NCI-H2196 treated with DMSO at 0.1 percent for 48 hours (cell line): ENCODE measurements at regions not wholly inside any gene's neighbourhood (a gene's known extent, or its start where the extent isn't known, plus 50 kb on each side); places are given as distances from the start of the nearest gene placed in this dataset.
A peak's percentile ranks its signal among the peaks of the same experiment; 100 is the strongest.
"Not testable (repeated sequence)": the region's sequence is repeated elsewhere in the genome, so short reads cannot be mapped to it uniquely, and the experiment has no call there.

Experiments used
- DNase-seq: peaks from one replicate; lab custom pipeline; 2025; ENCODE audit not compliant: unreplicated experiment; lab: John Stamatoyannopoulos, UW

GRCh38 chr7:68754414-68754813 lies 843.9 kb upstream of the AUTS2 start:
- no peak for DNase-seq

DNA sequence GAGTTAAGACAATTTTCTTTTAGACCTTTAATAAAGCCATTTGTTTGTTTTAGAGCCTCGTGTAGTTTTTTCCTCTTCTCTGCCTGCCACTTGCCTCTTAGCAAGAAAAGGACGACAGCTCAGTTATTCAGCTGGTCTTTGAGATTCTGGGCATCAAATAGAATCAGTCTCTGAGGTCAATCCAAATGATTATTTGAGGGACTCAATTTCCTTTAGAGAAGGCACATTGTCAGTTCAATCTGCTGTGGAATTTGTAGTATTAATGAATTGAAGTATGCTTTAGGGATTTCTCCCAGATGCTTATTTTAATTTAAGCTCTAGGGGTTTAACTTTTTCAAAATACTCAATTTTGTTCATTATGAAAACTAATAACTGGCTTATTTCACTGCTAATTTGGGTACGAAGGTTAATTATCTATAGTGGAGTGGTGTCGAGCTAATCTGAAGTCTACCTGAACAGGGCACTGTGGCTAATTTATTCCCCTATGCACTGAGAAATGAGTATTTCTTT lies 841.2 kb upstream of the AUTS2 start:
- DNase-seq = no peak

- DNase-seq = no peak
Observed at GRCh38 chr7:68760556-68760955, 837.7 kb upstream of the AUTS2 start.

DNA sequence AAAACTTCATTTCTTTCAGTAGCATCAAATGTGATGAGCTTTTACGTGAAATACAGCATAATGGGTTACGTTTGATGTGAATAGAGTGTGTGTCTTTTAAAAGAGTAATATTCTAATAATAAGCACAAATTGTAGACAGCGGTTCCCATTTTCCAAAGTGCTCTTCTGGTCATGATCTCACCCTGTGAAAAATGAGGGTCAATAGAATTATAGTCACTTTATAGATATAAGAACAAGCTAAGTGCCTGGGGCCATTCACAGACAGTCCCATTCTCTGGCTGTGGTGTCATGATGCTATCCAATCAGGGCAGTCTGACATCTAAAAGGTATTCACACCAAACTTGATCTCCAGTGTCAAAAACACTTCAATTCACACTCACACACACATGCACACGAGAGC lies 830.8 kb upstream of the AUTS2 start:
- DNase-seq = no peak

DNA sequence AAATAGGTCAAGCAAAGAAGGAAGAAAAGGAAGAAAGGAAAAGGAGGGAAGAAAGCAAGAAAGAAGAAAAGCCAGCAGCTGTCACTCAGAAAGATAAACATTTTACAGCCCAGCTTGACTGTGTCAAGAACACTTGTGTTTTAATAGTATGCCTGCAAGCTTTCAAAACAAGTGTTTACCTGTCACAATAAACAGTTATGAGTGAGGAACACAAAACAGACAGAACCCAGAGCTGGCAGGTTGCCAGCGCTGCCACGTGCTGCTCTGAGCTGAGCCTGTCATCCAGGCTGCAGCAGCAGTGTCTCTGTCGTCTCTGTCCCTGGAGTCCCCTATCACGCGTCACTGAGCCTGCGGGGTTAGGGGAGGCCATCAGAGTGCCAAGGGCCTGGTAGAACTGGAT lies 827.6 kb upstream of the AUTS2 start:
- DNase-seq = peak; percentile 19

- no peak for DNase-seq
Observed at GRCh38 chr7:68776326-68776725, 821.9 kb upstream of the AUTS2 start.

GRCh38 chr7:68783684-68784083 lies 814.6 kb upstream of the AUTS2 start:
- no peak for DNase-seq

DNA sequence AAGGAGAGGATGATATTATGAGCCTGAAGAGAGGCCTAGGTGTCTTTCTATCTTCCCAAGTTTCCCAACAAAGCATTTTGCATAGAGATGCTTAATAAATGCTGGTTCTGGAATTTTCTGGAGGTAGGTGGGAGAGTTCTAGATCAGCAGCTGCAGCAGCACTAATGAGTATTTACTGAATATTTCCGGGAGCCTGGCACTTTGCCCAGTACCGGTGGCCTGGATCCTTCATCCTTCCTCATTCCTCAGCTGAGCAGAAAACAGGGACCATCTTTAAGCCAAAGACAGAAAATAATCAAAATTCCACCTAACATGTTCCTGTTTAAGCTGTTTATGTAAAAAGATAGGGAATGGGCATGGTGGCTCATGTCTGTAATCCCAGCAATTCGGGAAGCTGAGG lies 813.2 kb upstream of the AUTS2 start:
- DNase-seq = no peak

GRCh38 chr7:68787566-68787965 lies 810.7 kb upstream of the AUTS2 start:
- DNase-seq = peak; percentile 28

- DNase-seq = not testable (repeated sequence)
Observed at GRCh38 chr7:68788529-68788928, 809.7 kb upstream of the AUTS2 start.

- no peak for DNase-seq
Observed at GRCh38 chr7:68789597-68789996, 808.7 kb upstream of the AUTS2 start.

DNA sequence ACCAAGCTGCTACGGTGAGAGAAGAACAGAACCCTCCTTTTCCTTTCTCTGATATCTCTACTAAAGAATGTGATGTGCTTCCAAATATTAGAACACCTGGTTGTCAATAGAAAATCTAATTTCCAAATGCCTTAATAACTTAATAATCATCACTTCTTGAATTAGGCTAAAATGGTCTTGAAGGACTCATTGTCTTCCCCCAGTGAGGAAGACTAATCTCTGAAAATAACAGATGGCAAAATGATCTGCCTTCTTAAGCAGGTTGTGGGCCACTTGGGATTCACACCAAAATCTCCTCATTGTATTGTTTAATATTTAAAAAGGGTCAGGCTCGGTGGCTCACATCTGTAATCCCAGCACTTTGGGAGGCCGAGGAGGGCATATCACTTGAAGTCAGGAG lies 805.9 kb upstream of the AUTS2 start:
- no peak for DNase-seq

DNA sequence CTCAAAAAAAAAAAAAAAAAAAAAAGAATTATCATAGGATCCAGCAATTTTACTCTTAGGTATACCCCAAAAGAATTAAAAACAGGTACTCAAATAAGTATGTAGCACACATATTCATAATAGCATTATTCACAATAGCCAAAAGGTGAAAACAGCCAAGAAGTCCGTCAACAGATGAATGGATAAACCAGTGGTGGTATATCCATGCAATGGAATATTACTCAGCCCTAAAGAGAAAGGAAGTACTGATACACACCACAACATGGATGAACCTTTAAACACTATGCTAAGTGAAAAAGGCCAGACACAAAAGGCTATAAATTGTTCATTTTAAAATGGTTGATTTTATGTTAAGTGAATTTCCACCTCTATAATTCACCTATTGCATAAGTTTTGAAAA lies 804.8 kb upstream of the AUTS2 start:
- no peak for DNase-seq

DNA sequence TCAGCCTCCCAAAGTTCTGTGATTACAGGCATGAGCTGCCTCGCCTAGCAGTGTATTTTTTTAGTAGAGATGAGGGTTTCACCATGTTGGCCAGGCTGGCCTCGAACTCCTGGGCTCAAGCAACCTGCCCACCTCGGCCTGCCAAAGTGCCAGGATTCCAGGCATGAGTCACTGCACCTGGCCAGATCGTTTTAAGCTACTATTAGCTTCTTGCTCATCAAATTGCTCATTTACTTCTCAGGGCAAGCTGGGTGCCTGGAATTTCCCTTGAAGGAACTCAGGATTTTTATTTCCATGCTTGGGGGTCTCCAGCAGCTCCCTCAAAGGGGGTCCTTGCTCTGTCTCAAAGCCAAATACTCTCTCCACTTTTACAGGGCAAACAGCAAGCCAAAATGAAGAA lies 798.0 kb upstream of the AUTS2 start:
- DNase-seq = no peak

DNA sequence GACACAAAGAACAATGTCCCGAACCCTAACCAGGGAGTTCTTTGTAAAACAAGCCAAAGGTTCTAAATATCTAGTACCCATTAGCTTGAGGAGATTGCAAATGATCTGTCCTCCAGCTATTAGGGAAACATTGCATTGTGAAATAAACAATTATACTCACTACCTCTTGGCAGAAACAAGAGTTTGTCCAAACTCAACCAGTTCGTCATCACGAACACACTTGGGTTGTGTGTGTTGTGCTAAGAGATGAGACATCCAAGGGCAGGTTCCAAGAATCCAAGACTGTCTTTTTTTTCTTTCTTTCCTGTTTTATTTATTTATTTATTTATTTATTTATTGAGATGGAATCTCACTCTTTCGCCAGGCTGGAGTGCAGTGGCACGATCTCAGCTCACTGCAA lies 793.1 kb upstream of the AUTS2 start:
- DNase-seq = no peak

DNA sequence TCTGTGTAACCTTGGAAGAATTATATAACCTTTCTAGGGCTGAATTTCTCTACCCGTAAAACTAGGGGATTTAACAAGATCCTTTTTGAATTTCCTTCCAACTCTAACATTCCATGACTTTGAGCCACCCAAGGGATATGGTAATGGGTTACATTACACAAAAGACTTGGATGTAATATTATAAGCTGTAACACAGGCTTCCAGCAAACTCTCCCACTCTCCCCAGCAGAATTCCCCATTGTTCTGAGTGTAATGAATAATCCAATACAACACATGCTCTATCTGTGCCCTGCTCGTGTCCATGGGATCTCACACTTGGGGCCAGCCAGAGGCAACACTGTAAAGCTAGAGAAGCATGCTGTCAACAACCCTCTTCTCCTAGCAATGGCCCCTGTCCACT lies 790.6 kb upstream of the AUTS2 start:
- no peak for DNase-seq

DNA sequence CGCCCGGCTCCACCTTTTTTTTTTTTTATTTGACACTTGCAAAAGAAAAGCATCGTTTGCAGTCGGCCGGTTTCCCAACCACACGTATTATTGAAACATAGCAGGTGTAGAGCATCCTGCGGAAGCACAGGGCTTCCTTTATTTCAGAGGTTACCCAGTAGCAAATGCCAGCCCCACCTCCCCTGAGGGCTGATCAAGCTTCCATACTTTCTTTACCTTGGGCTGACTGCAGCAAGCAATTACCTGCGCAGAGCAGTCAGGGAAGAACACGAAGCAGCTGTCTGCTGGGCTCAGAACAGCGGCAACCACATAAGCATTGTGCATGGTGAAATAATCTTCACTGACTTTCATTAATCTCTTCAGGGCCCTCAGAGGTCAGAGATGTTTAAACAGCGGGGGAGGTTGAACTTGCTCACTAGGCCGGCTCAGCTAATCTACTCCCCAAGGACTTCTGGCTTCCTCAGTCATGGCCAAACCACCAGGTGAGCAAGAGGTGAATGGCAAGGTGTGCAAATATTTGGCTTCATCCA lies 784.7 kb upstream of the AUTS2 start:
- DNase-seq = peak; percentile 84

DNA sequence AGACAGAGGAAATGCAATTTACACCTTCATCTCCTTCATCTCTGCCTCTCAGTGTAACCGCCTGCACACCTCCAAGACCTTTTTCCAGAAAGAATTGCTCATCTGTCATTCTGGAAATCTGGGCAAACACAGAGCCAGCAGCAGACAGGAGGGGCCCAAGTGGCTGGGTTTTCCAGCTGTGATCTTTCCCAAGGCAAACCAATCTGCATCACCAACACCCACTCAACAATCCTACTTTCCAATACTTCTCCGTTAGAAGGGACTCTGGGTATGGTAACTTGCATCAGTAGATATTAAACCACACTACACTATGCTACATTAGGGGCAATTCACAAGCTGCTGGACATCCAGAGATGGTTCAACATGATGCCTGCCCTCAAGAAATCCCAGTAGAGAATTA lies 781.8 kb upstream of the AUTS2 start:
- DNase-seq = no peak

DNA sequence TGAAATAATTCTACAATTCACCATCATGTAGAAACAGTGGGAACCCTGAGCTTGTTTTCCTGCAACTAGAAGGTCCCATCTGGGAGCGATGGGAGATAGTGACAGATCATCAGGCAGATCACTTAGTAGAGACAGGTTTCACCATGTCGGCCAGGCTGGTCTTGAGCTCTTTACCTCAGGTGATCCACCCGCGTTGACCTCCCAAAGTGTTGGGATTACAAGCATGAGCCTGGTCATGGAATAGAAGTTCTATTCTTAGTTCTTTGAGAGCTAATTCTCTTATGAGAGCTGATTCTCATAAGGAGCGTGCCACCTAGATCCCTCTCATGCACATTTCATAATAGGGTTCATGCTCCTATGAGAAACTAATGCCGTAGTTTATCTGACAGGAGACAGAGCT lies 778.0 kb upstream of the AUTS2 start:
- DNase-seq = no peak

- no peak for DNase-seq
Observed at GRCh38 chr7:68821846-68822245, 776.4 kb upstream of the AUTS2 start.

DNA sequence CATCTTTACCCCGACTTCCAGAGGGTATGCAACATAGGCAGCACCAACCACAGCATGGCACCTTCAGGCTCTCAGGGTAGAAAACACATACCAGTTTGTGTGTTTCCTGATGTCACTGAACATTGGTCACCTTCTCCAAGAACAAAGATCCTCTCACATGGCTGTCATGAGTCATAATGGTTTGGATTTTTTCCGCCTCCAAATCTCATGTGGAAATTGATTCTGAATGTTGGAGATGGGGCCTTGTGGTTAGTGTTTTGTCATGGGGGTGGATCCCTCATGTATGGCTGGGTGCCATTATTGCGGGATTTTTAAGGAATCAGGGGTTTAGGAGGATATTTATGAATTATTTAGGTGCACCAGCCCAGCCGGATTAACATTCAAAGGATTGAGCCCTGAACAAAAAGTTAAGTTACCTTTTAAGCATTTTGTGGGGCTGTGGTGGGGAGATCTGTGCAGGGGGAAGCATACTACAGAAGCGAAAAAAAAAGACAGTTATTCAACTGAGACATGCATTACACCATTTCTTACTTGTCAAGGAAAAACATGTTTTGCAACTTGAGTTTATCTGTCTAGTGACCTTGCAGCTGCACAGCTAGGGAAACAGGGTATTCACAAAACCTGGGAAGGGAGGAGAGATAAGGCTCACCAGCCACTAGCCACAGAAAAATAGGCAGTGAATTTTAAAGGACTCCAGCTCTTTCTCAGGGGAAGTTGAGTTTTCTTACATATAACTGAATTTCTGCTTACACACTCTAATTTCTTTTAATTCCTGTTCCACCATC lies 774.1 kb upstream of the AUTS2 start:
- DNase-seq = no peak

GRCh38 chr7:68828575-68828974 lies 769.7 kb upstream of the AUTS2 start:
- DNase-seq = no peak

- no peak for DNase-seq
Observed at GRCh38 chr7:68833422-68833821, 764.9 kb upstream of the AUTS2 start.
